Brain microvascular endothelial cell (primary cell): ENCODE measurements at regions not wholly inside any gene's neighbourhood (a gene's known extent, or its start where the extent isn't known, plus 50 kb on each side); places are given as distances from the start of the nearest gene placed in this dataset.

Experiments
- DNase-seq: peaks from one replicate; pipeline ENCODE4 v3.0.0-alpha.2; 2020
- H3K27ac ChIP-seq: fragments of 250-450 bp; sonication (Bioruptor Pico); 2 replicates; pipeline ENCODE4 v1.5.1; 2020; ENCODE audit warnings: mild to moderate bottlenecking, moderate library complexity
- H3K27me3 ChIP-seq: fragments of 250-450 bp; sonication (Bioruptor Pico); replicated peaks from 2 replicates; pipeline ENCODE4 v1.5.1; 2020; ENCODE audit warnings: mild to moderate bottlenecking
- H3K36me3 ChIP-seq: fragments of 250-450 bp; sonication (Bioruptor Pico); replicated peaks from 2 replicates; pipeline ENCODE4 v1.5.1; 2020; ENCODE audit warnings: mild to moderate bottlenecking
- H3K4me3 ChIP-seq: 2 replicates; pipeline ENCODE4 v1.5.1; 2011; ENCODE audit warnings: low read depth, mild to moderate bottlenecking, control low read depth, low read length, moderate library complexity
- in situ Hi-C: cut with HindIII; loops from 2 replicates; pipeline ENCODE4 v1.10.0; 2017; ENCODE audit warnings: low sequenced_read_pairs, low pct_ligation_motif_present
- TF ChIP-seq, protein P1 (sequence below): IDR thresholded peaks from 2 replicates; pipeline ENCODE4 v1.5.1; 2011; ENCODE audit warnings: low read depth, mild to moderate bottlenecking, moderate library complexity, low read length, control low read depth, inconsistent platforms; ENCODE audit errors: missing control alignments

DNA sequence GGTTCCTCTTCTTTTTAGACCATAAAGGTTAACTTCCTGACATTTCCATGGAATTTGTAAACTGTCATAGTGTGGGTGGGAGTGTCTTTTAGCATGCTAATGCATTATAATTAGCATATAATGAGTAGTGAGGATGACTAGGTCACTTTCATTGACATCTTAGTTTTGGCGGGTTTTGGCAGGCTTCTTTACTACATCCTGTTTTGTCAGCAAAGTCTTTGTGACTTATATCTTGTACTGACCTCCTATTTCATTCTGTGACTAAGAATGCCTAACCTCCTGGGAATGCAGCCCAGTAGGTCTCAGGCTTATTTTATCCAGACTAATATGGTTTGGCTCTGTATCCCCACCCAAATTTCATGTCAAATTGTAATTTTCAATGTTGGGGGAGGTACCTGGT lies 149.6 kb upstream of the SYNCRIP start:
- no peak overlapping the region for H3K27ac ChIP-seq
- in situ Hi-C loops = no loop called here
- H3K4me3 ChIP-seq = no peak overlapping the region
- no peak for DNase-seq
- no peaks in the 10 kb centered on the region for H3K27me3 ChIP-seq
- TF ChIP-seq, protein P1, sequence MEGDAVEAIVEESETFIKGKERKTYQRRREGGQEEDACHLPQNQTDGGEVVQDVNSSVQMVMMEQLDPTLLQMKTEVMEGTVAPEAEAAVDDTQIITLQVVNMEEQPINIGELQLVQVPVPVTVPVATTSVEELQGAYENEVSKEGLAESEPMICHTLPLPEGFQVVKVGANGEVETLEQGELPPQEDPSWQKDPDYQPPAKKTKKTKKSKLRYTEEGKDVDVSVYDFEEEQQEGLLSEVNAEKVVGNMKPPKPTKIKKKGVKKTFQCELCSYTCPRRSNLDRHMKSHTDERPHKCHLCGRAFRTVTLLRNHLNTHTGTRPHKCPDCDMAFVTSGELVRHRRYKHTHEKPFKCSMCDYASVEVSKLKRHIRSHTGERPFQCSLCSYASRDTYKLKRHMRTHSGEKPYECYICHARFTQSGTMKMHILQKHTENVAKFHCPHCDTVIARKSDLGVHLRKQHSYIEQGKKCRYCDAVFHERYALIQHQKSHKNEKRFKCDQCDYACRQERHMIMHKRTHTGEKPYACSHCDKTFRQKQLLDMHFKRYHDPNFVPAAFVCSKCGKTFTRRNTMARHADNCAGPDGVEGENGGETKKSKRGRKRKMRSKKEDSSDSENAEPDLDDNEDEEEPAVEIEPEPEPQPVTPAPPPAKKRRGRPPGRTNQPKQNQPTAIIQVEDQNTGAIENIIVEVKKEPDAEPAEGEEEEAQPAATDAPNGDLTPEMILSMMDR = no peak
- H3K36me3 ChIP-seq = no peaks in the 10 kb centered on the region

DNA sequence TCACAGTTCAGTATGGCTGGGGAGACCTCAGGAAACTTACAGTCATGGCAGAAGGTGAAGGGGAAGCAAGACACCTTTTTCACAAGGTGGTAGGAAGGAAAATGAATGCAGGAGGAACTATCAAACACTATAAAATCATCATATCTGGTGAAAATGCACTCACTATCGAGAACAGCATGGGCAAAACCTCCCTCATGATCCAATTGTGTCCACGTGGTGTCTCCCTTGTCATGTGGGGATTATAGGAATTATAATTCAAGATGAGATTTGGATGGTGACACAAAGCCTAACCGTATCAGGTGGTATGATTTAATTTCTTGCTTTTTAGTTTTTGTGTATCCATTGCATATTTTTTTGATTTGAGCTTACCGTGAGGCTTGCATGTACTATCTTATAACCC lies 133.2 kb upstream of the SYNCRIP start:
- H3K4me3 ChIP-seq = no peak overlapping the region
- no peaks in the 10 kb centered on the region for H3K27me3 ChIP-seq
- no peak overlapping the region for H3K27ac ChIP-seq
- no peak for DNase-seq
- in situ Hi-C loops = no loop called here
- H3K36me3 ChIP-seq = no peaks in the 10 kb centered on the region
- TF ChIP-seq, protein P1 = no peak

DNA sequence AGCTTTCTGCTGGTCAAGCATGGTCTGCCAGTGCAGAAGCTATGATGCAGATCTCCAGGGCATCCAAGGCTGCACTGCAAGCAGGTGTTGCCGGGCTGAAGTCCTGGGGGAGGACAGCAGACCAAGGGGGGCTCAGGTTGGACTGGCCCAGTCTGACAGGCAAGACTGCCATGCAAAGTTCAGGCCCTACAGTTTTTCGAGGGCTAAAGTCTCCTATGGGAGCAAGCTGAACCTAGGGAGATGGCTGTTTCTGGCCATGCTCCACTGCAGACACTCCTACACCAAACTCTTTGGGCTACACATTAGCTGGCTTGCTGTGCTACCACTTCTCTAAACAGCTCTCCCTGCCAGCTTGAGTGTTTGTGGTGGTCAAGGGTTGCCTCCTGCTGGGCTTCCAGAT lies 130.0 kb upstream of the SYNCRIP start:
- Histone ChIP-seq H3K4me3 (no peak overlapping the region), H3K36me3 (no peaks in the 10 kb centered on the region), H3K27me3 (no peaks in the 10 kb centered on the region), H3K27ac (no peak overlapping the region)
- no peak for DNase-seq
- TF ChIP-seq, protein P1 = no peak
- in situ Hi-C loops = no loop called here

DNA sequence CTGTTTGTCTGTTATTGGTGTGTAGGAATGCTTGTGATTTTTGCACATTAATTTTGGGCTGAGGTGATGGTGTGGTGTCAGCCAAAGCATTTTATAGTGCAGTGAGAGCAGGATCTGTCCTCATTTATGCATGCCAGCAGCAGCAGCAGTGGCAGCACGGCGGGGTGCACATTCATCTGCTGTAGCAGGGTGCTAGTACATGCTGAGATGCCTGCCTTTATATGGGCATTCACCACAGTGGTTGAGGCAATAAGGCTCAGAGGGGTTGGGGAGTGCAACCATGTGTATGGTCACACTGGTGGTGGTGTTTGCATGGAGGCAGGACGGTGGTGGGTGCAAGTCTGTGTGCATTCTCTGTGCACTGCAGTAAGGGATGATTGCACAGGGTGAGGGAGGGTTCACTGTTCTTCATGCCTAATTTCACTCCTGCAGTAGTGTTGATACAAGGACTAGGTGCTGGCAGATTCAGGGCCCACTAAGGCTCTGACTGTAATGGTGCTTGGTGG lies 129.3 kb upstream of the SYNCRIP start:
- Histone ChIP-seq H3K36me3 (no peaks in the 10 kb centered on the region), H3K4me3 (no peak overlapping the region)
- in situ Hi-C loops = no loop called here

DNA sequence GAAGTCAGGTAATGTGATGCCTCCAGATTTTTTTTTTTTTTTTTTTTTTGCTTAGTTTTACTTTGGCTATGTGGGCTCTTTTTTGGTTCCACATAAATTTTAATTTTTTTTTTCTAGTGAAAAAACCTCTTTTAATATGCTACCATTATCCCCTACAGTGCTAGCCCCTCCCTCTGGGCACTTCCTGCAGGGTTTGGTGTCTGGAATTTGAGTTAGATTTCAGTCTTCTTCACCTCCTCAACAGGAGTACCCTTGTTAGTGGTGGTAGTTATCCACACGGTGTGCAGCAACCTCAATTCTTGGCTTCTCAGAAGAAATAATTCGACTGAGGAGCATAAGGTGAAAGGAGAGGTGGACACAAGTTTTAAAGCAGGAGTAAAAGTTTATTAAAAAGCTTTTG lies 128.8 kb upstream of the SYNCRIP start:
- in situ Hi-C loops = no loop called here
- Histone ChIP-seq H3K27ac (no peak overlapping the region), H3K4me3 (no peak overlapping the region), H3K36me3 (no peaks in the 10 kb centered on the region), H3K27me3 (no peaks in the 10 kb centered on the region)
- TF ChIP-seq, protein P1 = no peak
- DNase-seq = no peak

More for the DNA sequence above, 129.3 kb upstream of the SYNCRIP start:
- no peak overlapping the region for H3K27ac ChIP-seq
- H3K27me3 ChIP-seq = no peaks in the 10 kb centered on the region
- DNase-seq = no peak
- TF ChIP-seq, protein P1 = no peak

DNA sequence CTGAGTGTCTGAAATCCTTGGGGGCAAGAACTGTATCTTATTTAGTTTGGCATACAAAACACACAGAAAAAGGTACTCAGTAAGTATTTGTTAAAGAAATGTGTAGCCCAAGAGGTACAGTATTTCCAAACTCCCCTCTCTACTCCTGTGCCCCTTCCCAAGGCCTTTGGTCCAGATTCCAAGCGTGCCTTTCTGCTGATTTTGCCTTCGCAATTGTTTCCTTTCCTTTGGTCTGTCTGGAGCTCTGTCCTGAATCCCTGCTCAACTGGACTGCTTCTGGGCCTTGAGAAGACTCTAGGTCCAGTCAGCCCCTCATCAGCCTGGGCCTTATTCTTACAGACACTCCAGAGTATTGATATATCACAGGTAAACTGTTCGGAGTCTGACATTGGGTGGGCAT lies 122.2 kb upstream of the SYNCRIP start:
- DNase-seq = no peak
- Histone ChIP-seq H3K4me3 (no peak overlapping the region), H3K27ac (no peak overlapping the region), H3K27me3 (no peaks in the 10 kb centered on the region), H3K36me3 (no peaks in the 10 kb centered on the region)
- TF ChIP-seq, protein P1 = no peak
- in situ Hi-C loops = no loop called here
